HG02973 (cell line): ENCODE measurements at regions not wholly inside any gene's neighbourhood (a gene's known extent, or its start where the extent isn't known, plus 50 kb on each side); places are given as distances from the start of the nearest gene placed in this dataset.

Source experiments
- ATAC-seq: cut with Tn5 transposase; IDR thresholded peaks from one replicate; pipeline ENCODE4 v1.9.1; 2021; ENCODE audit warnings: moderate library complexity; ENCODE audit not compliant: unreplicated experiment

GRCh38 chr18:21996351-21996826 is 173.0 kb upstream of the GATA6 start:
- no peak for ATAC-seq

DNA sequence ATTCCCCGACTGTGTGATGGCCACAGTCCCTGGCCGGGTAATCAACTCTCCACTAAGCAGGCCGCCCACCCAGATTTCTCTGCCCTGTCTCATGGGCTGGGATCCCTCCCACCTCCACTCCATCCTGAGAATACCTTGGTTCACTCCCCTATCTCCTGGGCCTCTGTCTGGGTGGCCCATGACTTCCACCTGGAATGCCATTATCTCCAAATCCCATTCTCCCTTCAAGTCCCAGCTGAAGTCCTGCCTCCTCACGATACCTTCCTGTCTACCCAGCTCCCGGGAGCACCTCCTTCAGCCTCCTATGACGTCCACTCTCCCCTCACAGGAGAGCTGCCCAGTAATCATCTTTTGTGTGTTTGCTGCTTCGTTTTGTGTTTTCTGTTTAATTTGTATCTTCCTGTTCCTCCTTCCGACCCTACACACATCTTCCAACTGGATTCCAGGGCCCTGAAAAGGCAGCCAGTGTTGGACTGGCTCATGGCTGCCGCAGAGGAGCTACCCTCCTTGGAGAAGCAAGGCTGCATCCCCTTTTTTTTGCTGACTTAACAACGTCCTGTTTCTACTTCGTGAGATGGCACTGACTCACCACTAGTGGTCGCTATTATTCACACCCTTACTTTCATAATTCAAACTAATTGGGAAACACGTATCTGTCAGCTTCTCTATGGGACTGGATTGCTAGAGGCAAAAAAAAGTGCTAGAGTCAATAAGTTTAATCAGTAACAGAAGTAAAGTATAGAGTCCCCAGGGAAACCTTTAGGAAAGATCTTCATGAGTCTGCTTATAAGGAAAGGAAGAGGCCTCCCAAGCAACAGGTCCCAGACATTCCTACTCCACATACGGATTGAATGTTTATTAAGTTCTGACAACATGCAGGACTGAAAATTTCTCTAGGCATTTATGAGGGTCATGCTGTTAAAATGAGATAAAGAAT is 171.9 kb upstream of the GATA6 start:
- ATAC-seq: no peak

DNA sequence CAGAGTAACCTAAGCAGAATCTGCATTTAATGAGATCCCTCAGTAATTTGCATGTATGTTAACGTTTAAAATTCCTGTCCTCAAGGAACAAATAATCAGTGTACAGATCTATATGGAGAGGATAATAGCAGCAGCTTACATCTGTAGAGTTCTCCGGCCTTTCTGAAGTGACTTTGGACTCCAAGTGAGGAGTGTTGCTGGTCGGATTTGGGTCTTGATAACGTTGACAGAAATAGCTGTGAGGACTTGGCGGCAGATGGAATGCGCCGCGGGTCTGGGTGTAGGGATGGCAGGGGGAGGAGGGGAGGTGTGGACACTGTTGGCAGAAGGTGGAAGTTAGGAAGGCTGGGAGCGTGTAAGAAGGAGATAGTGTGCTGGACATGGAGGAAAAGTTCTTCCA is 170.9 kb upstream of the GATA6 start:
- no peak for ATAC-seq

GRCh38 chr18:22001912-22002487 is 167.4 kb upstream of the GATA6 start:
- ATAC-seq: no peak

GRCh38 chr18:22005191-22005841 is 164.1 kb upstream of the GATA6 start:
- ATAC-seq: no peak

GRCh38 chr18:22006458-22006857 is 162.9 kb upstream of the GATA6 start:
- ATAC-seq: no peak

DNA sequence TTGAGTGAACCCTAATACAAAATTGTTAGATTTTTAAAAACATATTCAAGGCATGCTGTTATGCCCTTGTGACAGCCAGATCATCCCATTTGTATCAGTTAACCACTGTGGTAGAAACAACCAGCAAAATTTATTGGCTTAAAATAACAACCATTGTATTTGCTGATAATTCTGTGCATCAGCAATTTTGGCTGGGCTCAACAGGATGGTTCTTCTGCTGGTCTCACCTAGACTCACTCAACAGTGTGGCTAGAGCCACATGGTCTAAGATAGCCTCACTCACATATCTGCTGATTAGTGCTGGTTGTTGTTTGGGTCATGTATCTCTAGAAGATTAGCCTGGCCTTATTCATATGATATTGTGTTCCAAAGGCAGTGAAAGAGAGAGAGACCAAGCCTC is 160.1 kb upstream of the GATA6 start:
- no peak for ATAC-seq

- ATAC-seq: no peak
Observed at GRCh38 chr18:22013993-22014392, 155.4 kb upstream of the GATA6 start.

DNA sequence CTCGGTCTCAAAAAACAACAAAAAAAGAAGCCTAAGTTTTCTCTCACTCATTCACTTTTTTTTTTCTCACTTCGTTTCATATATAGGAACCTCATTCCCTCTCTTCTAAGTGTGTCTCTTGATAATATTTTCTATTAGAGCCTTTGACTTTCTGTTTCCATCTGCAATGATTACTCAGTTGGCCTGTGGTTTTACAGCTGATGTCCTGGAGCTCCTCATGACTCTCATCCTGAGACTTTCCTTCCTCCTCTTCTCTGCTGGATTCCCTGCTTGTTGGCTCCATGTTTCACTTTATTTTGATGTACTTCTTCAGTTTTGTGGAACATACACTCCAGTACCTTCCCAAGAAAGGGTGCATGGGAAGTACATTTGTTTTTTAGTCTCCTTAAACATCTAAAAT is 154.2 kb upstream of the GATA6 start:
- ATAC-seq: no peak

DNA sequence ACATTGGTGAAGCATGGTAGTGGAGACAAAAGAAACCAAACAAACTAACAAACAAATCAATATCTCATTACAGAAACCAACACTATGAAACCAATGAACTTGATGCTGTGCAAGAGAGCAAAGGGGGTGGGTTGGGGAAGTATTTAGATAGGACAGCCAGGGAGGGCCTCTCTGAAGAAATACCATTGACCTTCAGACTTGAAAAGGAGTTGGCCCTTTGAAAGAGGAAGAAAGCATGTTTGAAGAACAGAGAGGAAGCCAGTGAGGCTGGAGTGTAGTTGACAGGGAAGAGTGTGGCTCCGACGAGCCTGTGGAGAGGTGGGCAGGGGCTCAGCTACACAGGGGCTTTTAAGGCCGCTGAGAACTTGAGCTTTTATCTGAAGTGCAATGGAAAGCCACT is 151.0 kb upstream of the GATA6 start:
- no peak for ATAC-seq

DNA sequence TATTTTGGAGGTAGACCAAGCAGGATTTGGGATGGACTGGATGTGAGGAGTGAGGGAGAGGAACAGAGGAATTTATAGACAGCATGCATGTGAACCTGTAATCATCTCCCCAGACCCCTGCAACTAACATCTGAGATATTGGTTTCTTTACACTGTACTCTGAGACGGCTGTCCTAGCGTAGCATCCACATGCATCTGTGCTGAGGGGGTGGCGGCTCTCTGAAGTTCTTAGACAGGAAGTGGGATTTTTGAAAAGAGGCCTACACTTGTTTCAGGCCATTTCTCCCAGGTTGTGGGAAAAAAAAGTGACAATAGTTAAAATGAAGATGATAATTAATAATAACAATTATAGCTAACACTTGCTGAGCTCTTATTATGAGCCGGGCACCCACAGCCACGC is 150.2 kb upstream of the GATA6 start:
- ATAC-seq: no peak

DNA sequence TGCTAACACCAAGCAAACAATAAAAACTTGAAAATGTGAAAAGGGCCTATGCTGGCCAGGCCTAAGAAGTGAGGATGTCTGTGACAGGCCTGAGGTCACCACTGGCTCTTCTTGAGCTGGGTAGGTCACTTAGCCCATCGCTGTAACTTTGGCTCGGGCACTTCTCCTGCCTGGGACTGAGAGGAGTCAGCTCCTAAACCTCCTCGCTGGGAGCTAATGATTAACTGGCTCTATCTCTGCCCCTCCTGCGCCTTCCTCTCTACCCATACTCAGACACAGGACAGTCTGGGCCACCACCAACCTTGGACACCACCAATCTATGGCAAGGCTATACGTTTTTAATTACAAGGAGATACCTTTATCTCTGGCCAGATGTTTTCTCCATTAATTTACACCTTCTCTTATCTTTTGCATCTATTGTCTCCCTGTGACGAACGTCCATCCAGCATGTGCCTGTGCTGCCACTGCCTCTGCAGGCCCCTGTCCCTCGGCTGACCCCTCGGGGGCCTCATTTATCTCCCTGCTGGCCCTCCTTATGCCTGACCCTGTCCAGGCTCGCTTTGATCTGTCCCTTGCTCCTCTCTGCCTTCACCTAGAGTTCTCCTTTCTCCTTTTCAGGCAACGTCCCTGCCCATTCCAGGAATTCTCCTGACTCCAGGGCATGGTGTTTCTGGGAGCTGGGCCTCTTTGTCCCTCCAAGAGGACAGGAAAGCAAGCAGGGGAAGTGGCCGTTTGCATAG is 149.1 kb upstream of the GATA6 start:
- no peak for ATAC-seq

DNA sequence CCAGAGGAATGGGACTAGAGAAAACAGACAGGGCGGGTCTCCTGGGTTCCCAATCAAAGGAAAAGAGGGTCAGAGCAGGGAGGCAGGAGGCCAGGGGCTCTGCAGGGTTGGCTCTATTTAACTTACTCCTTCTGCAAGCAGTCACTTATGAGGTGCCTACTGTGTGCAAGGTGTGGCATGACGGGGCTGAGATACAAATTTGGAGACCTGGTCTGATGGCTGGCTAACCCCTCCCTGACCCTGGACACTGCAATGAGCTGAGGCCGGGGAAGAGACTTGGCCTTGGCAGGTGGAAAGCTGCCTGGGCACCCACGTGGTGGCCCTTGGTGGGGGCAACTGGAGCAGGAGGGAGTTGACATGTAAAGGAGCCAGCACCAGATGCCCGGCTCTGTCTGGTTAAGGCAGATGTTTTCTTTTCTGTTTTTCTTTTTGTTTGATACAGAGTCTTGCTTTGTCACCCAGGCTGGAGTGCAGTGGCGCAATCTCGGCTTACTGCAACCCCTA is 148.5 kb upstream of the GATA6 start:
- ATAC-seq: no peak

DNA sequence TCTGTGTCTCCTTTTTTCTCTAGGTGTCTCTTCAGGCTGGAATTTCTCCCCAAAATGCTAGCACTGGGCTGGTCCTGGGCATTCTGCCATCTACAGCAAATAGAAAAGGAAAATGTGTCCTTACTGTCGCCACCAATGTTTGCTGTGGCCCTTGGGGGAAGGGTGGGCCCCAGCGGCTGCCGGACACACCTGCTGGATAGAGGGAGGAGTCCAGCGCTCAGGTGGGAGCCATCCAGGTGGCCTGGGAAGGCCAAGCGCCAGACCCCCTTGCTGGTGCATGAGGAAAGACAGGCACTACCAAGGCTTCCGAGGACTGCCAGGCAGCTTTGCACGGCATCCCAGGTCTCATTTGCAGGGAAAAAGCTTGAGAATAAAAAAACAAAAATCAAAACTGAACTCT is 147.7 kb upstream of the GATA6 start:
- ATAC-seq: no peak

GRCh38 chr18:22024924-22025323 is 144.5 kb upstream of the GATA6 start:
- no peak for ATAC-seq

DNA sequence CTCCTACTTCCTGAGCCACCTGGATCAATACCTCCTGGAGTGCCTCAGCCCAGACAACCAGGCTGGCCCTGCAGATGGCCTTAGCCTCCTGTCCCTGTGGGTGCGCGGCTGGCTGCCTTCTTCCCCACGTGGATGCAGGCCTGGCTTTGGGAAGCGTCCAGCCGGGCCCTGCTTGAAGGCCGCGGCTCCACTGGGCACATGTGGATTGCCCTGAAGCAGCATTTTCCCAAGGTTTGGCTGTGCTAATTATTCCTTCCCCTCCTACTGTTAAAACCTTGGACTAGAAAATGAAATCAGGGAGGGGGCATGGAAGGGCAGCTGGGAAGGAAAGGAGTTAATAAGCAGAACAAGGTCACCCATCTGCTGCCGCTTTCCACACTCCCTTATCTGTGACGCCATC is 143.0 kb upstream of the GATA6 start:
- ATAC-seq: no peak

GRCh38 chr18:22026889-22027288 is 142.5 kb upstream of the GATA6 start:
- no peak for ATAC-seq

GRCh38 chr18:22031611-22032010 is 137.8 kb upstream of the GATA6 start:
- no peak for ATAC-seq

DNA sequence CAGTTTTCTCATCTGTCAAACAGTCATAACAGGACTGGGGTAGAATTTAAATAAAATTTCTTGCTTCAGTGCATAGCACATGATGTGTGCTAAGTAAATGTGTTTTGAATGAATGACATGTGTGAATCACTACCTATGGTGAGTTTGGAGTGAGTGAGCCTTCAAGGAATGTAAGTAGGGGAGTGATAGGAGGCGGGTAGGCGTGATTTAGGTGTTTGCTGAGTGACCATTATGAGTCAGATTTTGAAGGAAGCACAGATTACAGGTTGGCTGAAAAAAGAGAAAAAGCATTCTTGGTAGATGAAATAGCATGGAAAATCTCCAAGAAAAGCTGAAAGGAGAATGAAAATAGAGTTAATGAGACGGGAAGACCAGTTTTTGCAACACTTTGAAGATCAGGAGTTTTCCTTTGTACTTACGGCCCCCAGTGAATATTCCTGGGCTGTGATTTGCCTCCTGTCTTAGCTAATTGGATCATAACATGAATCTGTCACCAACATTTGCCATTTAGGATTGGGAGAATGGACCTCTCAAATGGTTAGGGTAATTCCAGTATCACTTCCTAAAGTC is 136.9 kb upstream of the GATA6 start:
- no peak for ATAC-seq

DNA sequence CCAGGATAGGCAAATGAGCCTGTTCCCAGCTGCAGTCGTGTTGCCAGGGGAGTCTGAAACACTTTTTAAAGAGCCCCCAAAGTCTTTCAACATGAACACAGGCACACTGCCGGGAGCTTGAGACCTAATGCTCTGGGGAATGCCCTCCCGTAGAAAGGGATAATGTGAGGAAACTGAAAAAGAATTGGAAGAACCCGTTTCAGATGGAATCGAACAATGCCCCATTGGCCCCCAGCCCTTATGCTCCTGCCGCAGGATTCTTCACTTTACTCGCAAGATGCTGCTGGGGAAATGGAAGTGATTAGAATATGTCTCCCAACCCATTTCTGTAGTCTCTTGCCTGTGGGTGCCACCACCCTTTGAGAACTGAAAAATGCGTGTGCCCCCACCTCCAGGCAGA is 136.3 kb upstream of the GATA6 start:
- no peak for ATAC-seq

- ATAC-seq: no peak
Observed at GRCh38 chr18:22034276-22034675, 135.1 kb upstream of the GATA6 start.
